Activated T-helper 1 cell treated with anti-CD3 and anti-CD28 coated beads, Interleukin-12 subunit alpha, Interleukin-12 subunit beta, Interleukin-2, Interleukin-4 antibody, amounts not matched to agents 30 ng/mL and 10 ng/mL and 1 ng/mL, durations not matched to agents 14 hours and 24 hours and 36 hours (primary cell): ENCODE measurements at regions not wholly inside any gene's neighbourhood (a gene's known extent, or its start where the extent isn't known, plus 50 kb on each side); places are given as distances from the start of the nearest gene placed in this dataset.

Experiments
- DNase-seq: peaks from one replicate; pipeline ENCODE4 v3.0.0; 2021; ENCODE audit warnings: low spot score
- H3K27ac Mint-ChIP-seq: one replicate; pipeline ENCODE4 v1.8.0; 2021; ENCODE audit warnings: mild to moderate bottlenecking, mixed read lengths
- H3K27me3 Mint-ChIP-seq: one replicate; pipeline ENCODE4 v1.8.0; 2022; ENCODE audit warnings: mild to moderate bottlenecking, moderate library complexity, mixed read lengths; ENCODE audit not compliant: insufficient read depth
- H3K36me3 Mint-ChIP-seq: one replicate; pipeline ENCODE4 v1.8.0; 2021; ENCODE audit warnings: low read depth, mixed read lengths
- H3K4me1 Mint-ChIP-seq: one replicate; pipeline ENCODE4 v1.8.0; 2021; ENCODE audit warnings: low read depth, mixed read lengths
- H3K4me3 Mint-ChIP-seq: one replicate; pipeline ENCODE4 v1.8.0; 2021; ENCODE audit warnings: mild to moderate bottlenecking, moderate library complexity, mixed read lengths
- H3K9me3 Mint-ChIP-seq: one replicate; pipeline ENCODE4 v1.8.0; 2021; ENCODE audit warnings: mixed read lengths
- intact Hi-C: fragments of 100-400 bp; cut with micrococcal nuclease; formaldehyde crosslinking; loops from one replicate; pipeline ENCODE4 v1.15.1; 2024

DNA sequence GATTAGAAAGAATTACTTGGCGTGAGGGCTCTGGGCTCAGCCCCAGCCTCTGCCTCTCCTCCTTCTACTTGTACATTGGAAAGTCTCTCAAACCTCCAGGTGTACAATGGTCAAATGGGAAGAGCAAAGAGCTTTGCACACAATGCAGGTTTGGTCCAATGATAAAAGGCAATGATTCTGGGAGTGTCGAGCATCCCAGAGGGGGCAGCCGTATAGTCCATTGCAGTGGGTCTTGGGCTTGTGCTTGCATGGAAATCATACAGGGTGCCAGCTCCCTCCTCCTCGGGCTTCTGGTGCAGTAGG is 98.0 kb upstream of the NCK2 start:
- DNase-seq, result no peak
- Mint-ChIP-seq H3K36me3 (no peaks in the 10 kb centered on the region), H3K4me3 (no peak overlapping the region), H3K27me3 (peaks cover 10% of the 10 kb centered on the region), H3K4me1 (no peaks in the 10 kb centered on the region), H3K9me3 (no peaks in the 10 kb centered on the region), H3K27ac (no peak overlapping the region)
- intact Hi-C loops, result no loop called here

DNA sequence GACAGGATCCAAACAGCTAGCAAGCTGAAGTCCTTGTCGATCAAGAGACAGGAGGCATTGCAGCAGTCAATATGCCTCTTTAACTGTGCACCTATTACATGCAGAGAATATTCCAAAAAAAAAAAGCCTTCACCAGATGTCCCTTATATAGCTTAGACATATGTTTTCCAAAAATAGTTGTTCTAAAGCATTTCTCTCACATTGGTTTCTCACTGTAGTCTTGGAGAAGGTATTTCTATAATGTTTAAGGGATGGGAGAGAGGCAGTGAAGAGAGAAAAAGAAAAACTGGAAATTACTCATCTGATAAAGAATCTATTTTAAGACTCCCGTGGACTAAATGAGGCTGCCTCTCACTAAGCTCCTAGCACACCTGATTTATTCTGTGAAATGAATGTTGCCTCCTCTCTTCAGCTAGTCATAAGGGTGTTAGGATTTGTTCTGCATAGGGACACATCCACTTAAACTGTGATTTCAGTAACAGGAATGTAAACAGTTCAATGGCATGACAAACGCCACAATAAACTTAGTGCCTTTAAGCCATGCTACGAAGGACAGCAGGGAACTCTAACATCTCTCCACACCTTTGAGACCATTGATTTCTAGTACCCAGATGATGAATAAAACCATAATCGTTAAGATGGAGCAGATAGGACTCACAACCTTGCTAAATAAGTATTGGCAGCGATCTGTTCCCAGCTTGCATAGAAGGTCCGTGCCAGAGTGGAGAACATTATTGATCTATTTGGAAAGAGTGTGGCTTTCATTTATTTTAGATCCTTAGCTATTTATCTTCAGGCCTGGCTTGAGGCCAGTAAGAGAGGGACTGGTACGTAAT is 98.6 kb upstream of the NCK2 start:
- peaks cover 10% of the 10 kb centered on the region for H3K27me3 Mint-ChIP-seq
- no peak overlapping the region for H3K27ac Mint-ChIP-seq
- intact Hi-C loops, result no loop called here
- H3K9me3 Mint-ChIP-seq, result no peaks in the 10 kb centered on the region
- no peaks in the 10 kb centered on the region for H3K36me3 Mint-ChIP-seq
- DNase-seq, result no peak
- H3K4me1 Mint-ChIP-seq, result no peaks in the 10 kb centered on the region
- no peak overlapping the region for H3K4me3 Mint-ChIP-seq

DNA sequence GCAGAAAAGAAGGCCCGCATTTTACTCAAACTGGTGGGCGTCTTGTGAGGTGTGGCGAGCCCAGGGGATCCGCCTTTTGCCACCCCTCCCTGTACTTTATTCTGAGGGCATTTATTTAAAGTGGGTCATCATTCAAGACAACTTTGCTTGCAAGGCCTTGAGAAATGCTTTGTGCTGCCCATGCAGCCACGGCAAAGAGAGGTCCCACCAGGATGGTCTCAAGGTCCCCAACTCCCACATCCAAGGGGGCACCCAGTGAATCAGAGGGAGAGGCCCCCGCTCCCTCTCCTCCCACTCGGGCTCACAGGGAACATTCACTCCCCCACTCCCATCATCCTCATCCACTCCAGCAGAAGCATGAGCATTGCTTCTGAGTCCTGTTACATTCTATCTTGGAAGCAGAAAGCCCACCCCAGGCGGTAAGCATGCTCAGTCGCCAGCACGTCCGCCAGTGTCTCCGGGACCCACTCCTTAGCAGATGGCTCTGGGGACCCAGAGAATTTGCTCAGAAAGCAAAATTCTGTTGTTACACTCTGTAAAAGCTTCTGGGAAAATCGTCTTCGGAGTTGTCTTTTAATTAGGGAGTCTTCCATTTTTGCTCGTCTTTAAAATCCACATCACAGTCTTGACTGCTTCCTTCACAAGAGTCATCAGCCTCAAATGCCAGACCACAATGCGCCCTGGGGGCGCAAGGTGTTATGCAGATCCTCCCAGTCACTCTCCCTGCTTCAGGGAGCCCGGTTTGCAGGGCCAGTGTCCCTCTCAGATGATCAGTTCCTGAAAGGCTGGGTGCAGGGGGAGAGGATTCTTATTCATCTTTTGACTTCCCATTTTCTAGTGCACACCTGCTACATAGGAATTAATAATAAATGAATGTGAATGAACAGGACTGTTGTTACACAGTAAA is 99.4 kb upstream of the NCK2 start:
- no peaks in the 10 kb centered on the region for H3K4me1 Mint-ChIP-seq
- H3K4me3 Mint-ChIP-seq, result no peak overlapping the region
- no peak overlapping the region for H3K27ac Mint-ChIP-seq

DNA sequence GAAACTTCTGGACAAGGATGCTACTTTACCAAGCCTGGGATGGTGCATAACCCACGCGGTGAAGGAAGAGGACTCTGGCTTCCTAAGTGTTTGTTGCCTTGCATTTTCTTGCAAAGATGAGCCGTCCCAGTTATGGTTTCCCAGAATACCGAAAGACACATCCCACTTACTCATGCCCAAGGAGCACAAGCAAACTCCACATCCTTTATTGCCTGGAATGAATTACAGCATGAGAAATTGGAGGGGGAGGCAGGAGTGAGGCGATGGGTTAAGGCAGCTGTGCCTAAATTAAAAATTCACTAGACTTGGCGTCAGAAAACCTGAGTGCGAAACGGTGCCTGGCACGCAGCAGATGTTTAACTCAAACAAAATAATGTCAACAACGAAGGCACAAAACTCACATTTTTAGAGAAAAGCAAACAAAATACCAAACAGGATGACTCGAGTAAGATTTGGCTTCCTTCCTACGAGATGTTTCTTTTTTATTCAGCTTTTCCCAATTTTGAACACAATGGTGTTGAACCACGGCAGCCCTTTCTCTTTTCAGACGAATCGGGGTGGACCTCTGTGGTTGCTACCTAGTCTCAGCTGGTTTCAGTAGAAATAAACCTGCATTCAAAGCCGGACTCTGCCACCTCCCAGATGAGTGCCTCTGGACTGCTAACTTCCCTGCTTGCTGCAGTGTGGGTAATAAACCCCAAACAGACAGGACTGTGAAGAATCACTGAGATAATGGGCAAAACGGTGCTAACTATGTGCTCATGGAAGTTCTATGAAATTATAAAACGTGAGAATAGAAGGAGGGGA is 100.3 kb upstream of the NCK2 start:
- Mint-ChIP-seq H3K4me1 (no peaks in the 10 kb centered on the region), H3K36me3 (no peaks in the 10 kb centered on the region), H3K4me3 (no peak overlapping the region), H3K27me3 (peaks cover 10% of the 10 kb centered on the region), H3K9me3 (no peaks in the 10 kb centered on the region), H3K27ac (no peak overlapping the region)
- no peak for DNase-seq
- intact Hi-C loops, result no loop called here

More for the DNA sequence above, 99.4 kb upstream of the NCK2 start:
- H3K27me3 Mint-ChIP-seq, result peaks cover 10% of the 10 kb centered on the region
- no peak for DNase-seq
- intact Hi-C loops, result no loop called here
- H3K36me3 Mint-ChIP-seq, result no peaks in the 10 kb centered on the region
- no peaks in the 10 kb centered on the region for H3K9me3 Mint-ChIP-seq

DNA sequence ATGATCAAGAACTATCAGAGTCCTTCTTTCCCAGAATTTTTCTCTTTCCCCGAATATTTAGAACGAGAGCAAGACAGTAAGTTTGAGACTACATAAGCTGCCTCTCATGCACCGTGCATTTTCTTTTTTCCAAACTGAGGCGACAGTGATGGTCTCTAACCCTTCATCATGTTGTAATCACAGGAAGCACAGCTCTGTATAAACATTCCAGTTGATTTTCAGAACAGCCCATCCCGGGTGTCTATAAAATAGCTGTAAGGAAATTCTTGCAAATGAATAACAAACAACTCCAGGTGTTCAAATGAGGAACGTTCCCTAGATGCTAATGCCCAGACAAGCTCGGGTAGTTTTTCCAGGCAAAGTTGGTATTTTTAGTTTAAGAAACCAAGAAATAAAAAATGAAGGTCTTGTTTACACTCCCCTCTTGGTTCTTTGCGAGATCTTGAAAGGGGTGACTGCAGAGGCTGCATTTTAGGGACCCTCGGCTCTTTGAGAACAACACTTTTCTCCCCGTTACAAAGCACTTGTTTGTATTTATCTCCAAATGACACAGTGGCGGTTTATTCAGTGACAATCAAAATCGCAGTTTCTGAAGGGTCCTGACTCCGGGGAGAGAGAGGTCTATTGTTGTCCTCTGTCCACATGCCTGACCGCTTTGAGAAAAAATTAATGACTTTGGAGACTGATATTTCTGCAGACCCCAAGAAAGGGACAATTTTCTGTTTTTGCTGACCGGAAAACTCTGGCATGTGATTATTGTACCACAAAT is 101.1 kb upstream of the NCK2 start:
- H3K36me3 Mint-ChIP-seq, result no peaks in the 10 kb centered on the region

DNA sequence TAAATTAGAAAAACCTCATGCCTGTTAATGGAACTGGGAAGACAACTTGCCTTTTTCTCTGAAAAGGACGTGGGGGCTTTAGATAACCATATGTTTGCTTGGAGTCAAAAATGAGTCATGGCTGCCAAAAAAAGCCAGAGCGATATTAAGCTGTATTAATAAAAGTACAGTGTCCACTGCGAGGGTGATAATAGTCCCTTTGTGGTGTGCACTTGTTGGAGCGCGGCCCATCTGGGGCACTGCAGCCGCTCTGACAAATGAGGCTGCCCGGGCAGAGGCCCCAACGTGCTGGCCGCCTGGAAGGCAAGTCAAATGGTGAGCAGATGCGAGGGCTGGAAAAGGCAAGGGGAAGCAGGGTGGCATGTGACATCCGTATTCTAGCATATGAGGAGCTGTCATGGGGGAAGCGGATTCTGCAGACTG is 103.3 kb upstream of the NCK2 start:
- no peaks in the 10 kb centered on the region for H3K9me3 Mint-ChIP-seq
- no peak overlapping the region for H3K27ac Mint-ChIP-seq
- DNase-seq, result no peak
- H3K36me3 Mint-ChIP-seq, result no peaks in the 10 kb centered on the region
- H3K27me3 Mint-ChIP-seq, result peaks cover 7% of the 10 kb centered on the region
- H3K4me3 Mint-ChIP-seq, result no peak overlapping the region
- intact Hi-C loops, result no loop called here
- no peaks in the 10 kb centered on the region for H3K4me1 Mint-ChIP-seq

More for the DNA sequence above, 101.1 kb upstream of the NCK2 start:
- Mint-ChIP-seq H3K4me1 (no peaks in the 10 kb centered on the region), H3K4me3 (no peak overlapping the region), H3K27me3 (peaks cover 7% of the 10 kb centered on the region), H3K27ac (no peak overlapping the region), H3K9me3 (no peaks in the 10 kb centered on the region)
- intact Hi-C loops, result no loop called here
- no peak for DNase-seq

DNA sequence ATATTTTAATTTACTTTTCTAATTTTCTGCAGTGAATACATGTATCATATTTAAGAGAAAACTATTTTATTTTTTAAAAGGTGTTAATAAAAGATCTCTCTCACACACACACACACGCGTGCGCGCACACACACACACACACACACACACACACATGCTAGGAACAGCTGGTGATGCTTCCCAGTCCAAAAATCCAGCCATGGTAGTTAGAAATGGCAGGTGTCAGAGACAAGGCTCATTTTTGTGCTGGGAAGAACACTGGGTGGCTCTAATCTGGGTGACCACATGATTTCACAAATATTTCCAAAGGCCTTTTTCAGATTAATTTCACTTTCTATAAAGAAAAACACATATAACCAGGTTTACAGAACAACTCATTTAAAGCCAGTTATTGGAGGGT is 104.5 kb upstream of the NCK2 start:
- no peaks in the 10 kb centered on the region for H3K36me3 Mint-ChIP-seq
- no peaks in the 10 kb centered on the region for H3K4me1 Mint-ChIP-seq
- H3K4me3 Mint-ChIP-seq, result no peak overlapping the region
- intact Hi-C loops, result no loop called here
- no peak for DNase-seq
- H3K27ac Mint-ChIP-seq, result no peak overlapping the region
- H3K27me3 Mint-ChIP-seq, result peaks cover 4% of the 10 kb centered on the region
- H3K9me3 Mint-ChIP-seq, result no peaks in the 10 kb centered on the region

DNA sequence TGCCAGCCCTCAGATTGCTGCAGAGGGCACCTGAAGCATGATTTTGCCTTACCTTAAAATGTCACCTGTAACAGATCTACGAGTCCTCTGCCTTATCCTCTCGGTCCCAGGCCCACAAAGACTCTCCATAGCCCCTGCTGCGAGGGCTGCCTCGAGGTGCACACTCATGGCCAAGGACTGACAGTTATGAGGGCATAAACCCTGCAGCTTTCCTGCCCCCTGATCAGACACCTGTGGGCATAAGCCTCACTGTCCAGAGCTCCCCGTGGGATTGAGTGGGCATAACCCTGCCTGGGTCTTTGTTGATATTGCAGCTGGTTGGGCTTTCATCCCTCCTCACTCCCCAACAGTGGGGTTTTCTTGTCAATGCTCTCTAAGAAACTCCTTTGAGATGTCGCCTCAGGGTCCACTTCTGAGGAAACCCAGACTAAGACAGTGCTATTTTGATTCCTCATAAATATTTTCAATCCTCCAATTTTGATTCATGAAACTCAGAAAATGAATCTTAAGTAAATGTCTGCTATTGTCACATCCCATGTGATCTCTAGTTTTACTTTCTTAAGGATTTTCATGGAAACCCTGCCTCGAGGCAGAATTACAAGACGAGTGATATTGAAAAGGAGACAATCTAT is 108.5 kb upstream of the NCK2 start:
- DNase-seq, result no peak
- peaks cover 11% of the 10 kb centered on the region for H3K27me3 Mint-ChIP-seq
- no peaks in the 10 kb centered on the region for H3K9me3 Mint-ChIP-seq
- H3K4me3 Mint-ChIP-seq, result no peak overlapping the region
- intact Hi-C loops, result no loop called here
- no peak overlapping the region for H3K27ac Mint-ChIP-seq
- H3K36me3 Mint-ChIP-seq, result no peaks in the 10 kb centered on the region
- no peaks in the 10 kb centered on the region for H3K4me1 Mint-ChIP-seq

DNA sequence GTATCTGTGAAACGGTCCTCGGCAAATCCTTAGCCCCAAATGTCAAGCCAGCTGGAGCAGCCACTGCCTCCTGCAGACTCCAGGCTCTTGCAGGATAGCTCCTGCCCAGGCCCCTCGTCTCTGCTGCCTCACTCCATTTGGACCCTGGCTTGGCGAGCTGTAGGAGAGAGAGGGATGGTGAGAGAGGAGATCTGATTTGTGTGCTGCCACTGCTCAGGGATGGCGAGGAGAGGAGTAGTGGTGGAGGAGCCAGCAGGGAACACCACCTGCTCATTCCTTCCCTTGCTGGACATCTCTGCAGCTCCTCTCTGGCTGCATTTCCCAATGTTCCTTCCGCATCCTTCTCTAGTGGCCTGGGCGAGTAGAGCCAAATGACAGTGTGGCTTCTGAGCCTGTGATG is 109.1 kb upstream of the NCK2 start:
- Mint-ChIP-seq H3K4me3 (no peak overlapping the region), H3K27ac (no peak overlapping the region), H3K9me3 (no peaks in the 10 kb centered on the region), H3K27me3 (peaks cover 11% of the 10 kb centered on the region), H3K36me3 (no peaks in the 10 kb centered on the region), H3K4me1 (no peaks in the 10 kb centered on the region)
- intact Hi-C loops, result no loop called here
- DNase-seq, result no peak

DNA sequence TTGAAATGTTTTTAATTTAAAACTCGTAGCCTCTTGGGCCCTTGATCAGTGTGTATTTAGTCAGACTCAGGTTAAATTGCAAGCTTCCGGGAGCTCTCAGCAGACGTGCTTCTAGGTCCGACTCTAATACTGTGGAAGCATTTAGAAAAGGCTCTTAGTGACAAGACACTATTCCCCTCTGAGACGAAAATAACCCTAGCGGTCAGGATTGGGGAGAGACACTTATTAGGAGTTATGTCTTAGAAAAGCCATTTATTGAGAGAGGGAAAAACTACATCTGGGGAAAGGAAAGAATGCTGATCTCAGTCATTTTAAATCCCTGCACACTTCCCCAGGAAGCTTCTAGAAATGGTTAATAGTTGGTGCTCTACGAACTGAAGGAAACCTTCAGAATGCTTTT is 110.5 kb upstream of the NCK2 start:
- Mint-ChIP-seq H3K9me3 (no peaks in the 10 kb centered on the region), H3K36me3 (no peaks in the 10 kb centered on the region), H3K4me1 (no peaks in the 10 kb centered on the region), H3K27ac (no peak overlapping the region), H3K27me3 (peaks cover 11% of the 10 kb centered on the region), H3K4me3 (no peak overlapping the region)
- DNase-seq, result no peak
- intact Hi-C loops, result no loop called here

DNA sequence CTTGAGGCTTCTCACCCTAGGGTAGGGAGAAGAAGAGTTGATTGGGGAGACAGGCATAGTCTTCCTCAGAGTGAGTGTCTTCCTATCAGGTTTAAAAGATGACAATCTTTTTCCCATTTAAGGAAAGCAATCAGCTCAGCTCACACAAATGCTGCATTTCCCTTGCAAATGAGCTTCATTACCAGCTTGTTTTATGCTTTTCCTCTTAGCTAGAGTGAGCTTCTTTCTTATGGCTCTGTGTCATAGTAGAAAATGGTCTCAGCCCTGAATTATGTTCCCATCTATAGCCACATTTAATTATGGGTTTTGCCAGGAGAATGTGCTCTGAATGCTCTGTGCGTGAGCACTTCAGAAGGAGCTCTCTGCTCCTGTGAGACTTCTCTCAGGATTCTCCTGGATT is 112.8 kb upstream of the NCK2 start:
- Mint-ChIP-seq H3K27ac (no peak overlapping the region), H3K27me3 (peaks cover 16% of the 10 kb centered on the region), H3K36me3 (no peaks in the 10 kb centered on the region), H3K4me1 (no peaks in the 10 kb centered on the region), H3K4me3 (no peak overlapping the region), H3K9me3 (no peaks in the 10 kb centered on the region)
- DNase-seq, result no peak
- intact Hi-C loops, result no loop called here

DNA sequence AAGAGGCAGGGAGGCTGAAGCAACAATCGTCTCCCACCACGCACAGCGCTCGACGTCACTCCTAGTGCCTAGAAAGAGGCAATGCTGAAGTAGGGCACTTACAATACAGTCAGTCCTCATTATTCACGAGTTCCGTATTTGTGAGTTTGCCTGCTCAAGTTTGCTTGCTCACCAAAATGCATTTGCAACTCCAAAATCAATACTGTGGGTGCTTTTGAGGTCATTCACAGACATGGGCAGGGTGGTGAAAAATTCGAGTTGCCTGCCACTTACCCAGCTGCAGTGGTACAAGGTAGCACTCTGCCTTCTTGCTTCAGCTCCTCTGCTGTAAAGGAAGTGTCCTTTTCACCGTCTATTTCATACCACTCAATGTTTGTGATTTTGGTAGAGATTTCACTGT is 113.7 kb upstream of the NCK2 start:
- Mint-ChIP-seq H3K27me3 (peaks cover 16% of the 10 kb centered on the region), H3K36me3 (no peaks in the 10 kb centered on the region), H3K27ac (no peak overlapping the region), H3K4me1 (no peaks in the 10 kb centered on the region), H3K9me3 (no peaks in the 10 kb centered on the region), H3K4me3 (no peak overlapping the region)
- intact Hi-C loops, result no loop called here
- DNase-seq, result no peak
